Testis (tissue), 2 donors: ENCODE measurements at regions not wholly inside any gene's neighbourhood (a gene's known extent, or its start where the extent isn't known, plus 50 kb on each side); places are given as distances from the start of the nearest gene placed in this dataset.
"Not testable (repeated sequence)": the region's sequence is repeated elsewhere in the genome, so short reads cannot be mapped to it uniquely, and the experiment has no call there.

Experiments used
- DNase-seq: peaks from one replicate; pipeline ENCODE4 v3.0.0-alpha.2; 2019
- H3K27ac ChIP-seq, 2 donors: fragments of 200-600 bp; sonication (generic); one replicate each; pipeline ENCODE4 v1.5.1; 2019
- H3K27me3 ChIP-seq: fragments of 200-600 bp; sonication (generic); one replicate; pipeline ENCODE4 v1.5.1; 2019
- H3K36me3 ChIP-seq: fragments of 200-600 bp; sonication (generic); one replicate; pipeline ENCODE4 v1.5.1; 2017; ENCODE audit warnings: low read depth; ENCODE audit errors: missing control alignments
- H3K4me1 ChIP-seq: fragments of 200-600 bp; sonication (generic); one replicate; pipeline ENCODE4 v1.5.1; 2019
- H3K4me3 ChIP-seq, 2 donors: fragments of 200-600 bp; sonication (generic); one replicate each; pipeline ENCODE4 v1.5.1; 2017 to 2019
- H3K9me3 ChIP-seq: fragments of 200-600 bp; sonication (generic); one replicate; pipeline ENCODE4 v1.5.1; 2017
- CTCF ChIP-seq, 3 experiments: fragments of 450-650 bp in 2 of 3; fragments of 200-600 bp in 1 of 3; sonication (generic) in 1 of 3; IDR thresholded peaks; one replicate each; pipeline ENCODE4 v1.5.1; 2016 to 2019; ENCODE audit warnings: antibody characterized with exemption in 3 of 3, mild to moderate bottlenecking in 2 of 3, moderate library complexity in 1 of 3
- POLR2A ChIP-seq: fragments of 450-650 bp; IDR thresholded peaks from one replicate; pipeline ENCODE4 v1.6.1; 2017; ENCODE audit warnings: antibody characterized with exemption, mild to moderate bottlenecking, moderate library complexity
- WGBS, 2 donors: methylation state at CpG; one replicate each; pipeline ENCODE4 v1.1.5; 2018; 5-methylcytosine and 5-hydroxymethylcytosine counted together
- intact Hi-C: fragments of 100-400 bp; cut with DNase I; formaldehyde crosslinking; loops from one replicate; pipeline ENCODE4 v1.15.1; 2023; ENCODE audit warnings: low total_unique reads

- intact Hi-C loops: no loop called here
- Histone ChIP-seq H3K4me1 (no peaks in the 10 kb centered on the region), H3K27ac (no peak overlapping the region), H3K36me3 (no peaks in the 10 kb centered on the region), H3K4me3 (no peak overlapping the region), H3K27me3 (no peaks in the 10 kb centered on the region), H3K9me3 (no peaks in the 10 kb centered on the region)
- no peak for DNase-seq
- TF ChIP-seq CTCF (IDR thresholded peaks at IDR 0.05) (no peak), POLR2A (no peak)
Observed at GRCh38 chr6:60754879-60755278, 1531.1 kb downstream of the KHDRBS2 start.

GRCh38 chr6:60750353-60751081 lies 1535.5 kb downstream of the KHDRBS2 start:
- H3K4me3 ChIP-seq, H3K36me3 ChIP-seq, H3K9me3 ChIP-seq, H3K27me3 ChIP-seq, intact Hi-C loops, H3K4me1 ChIP-seq, H3K27ac ChIP-seq, DNase-seq: not testable (repeated sequence)
- 74 to 75% methylated on average over 7 of the region's 7 CpGs for WGBS, 2 donors

GRCh38 chr6:60747765-60748556 lies 1538.1 kb downstream of the KHDRBS2 start:
- H3K4me3 ChIP-seq, H3K4me1 ChIP-seq, intact Hi-C loops, H3K27me3 ChIP-seq, H3K9me3 ChIP-seq, H3K27ac ChIP-seq, DNase-seq, H3K36me3 ChIP-seq: not testable (repeated sequence)
- WGBS, 2 donors: 69 to 71% methylated on average over 2 of the region's 2 CpGs

GRCh38 chr6:60737764-60738425 lies 1548.1 kb downstream of the KHDRBS2 start:
- H3K9me3 ChIP-seq, intact Hi-C loops, DNase-seq, H3K27ac ChIP-seq, H3K36me3 ChIP-seq, H3K27me3 ChIP-seq, H3K4me3 ChIP-seq, H3K4me1 ChIP-seq: not testable (repeated sequence)
- WGBS, 2 donors: 34 to 56% methylated on average over 2 of the region's 2 CpGs

- H3K27ac ChIP-seq, H3K27me3 ChIP-seq, DNase-seq, H3K9me3 ChIP-seq, intact Hi-C loops, H3K4me1 ChIP-seq, H3K36me3 ChIP-seq, H3K4me3 ChIP-seq: not testable (repeated sequence)
- WGBS, 2 donors: 70 to 76% methylated on average over 6 of the region's 6 CpGs
Observed at GRCh38 chr6:60737315-60737714, 1548.7 kb downstream of the KHDRBS2 start.

- 83 to 88% methylated on average over 5 of the region's 5 CpGs for WGBS, 2 donors
- intact Hi-C loops: not testable (repeated sequence)
Observed at GRCh38 chr6:60723935-60724334, 1562.1 kb downstream of the KHDRBS2 start.

GRCh38 chr6:60695232-60695631 lies 1590.8 kb downstream of the KHDRBS2 start:
- TF ChIP-seq CTCF (IDR thresholded peaks at IDR 0.05) (no peak), POLR2A (no peak)
- H3K36me3 ChIP-seq: no peaks in the 10 kb centered on the region
- no peaks in the 10 kb centered on the region for H3K4me1 ChIP-seq
- 67 to 90% methylated on average over 3 to 4 of the region's 4 CpGs for WGBS, 2 donors
- no peak overlapping the region for H3K4me3 ChIP-seq
- H3K27me3 ChIP-seq: no peaks in the 10 kb centered on the region
- no peak overlapping the region for H3K27ac ChIP-seq
- DNase-seq: no peak
- no peaks in the 10 kb centered on the region for H3K9me3 ChIP-seq
- intact Hi-C loops: no loop called here

More at GRCh38 chr6:60723935-60724334, 1562.1 kb downstream of the KHDRBS2 start:
- H3K4me3 ChIP-seq, H3K4me1 ChIP-seq, H3K27ac ChIP-seq, H3K36me3 ChIP-seq, H3K27me3 ChIP-seq, H3K9me3 ChIP-seq, DNase-seq: not testable (repeated sequence)
